ENCODE measurements at regions not wholly inside any gene's neighbourhood (a gene's known extent, or its start where the extent isn't known, plus 50 kb on each side); places are given as distances from the start of the nearest gene placed in this dataset.

GRCh38 chr6:74041420-74041819 lies 345.4 kb downstream of the CD109 start:
- no peak for TF ChIP-seq CREB5 (CRISPR knock-in tag; IDR thresholded peaks at IDR 0.05; ENCODE audit: low read depth)
- no peak for TF ChIP-seq GLIS3 (CRISPR knock-in tag; IDR thresholded peaks at IDR 0.05)
- TF ChIP-seq CSDC2 (CRISPR knock-in tag; IDR thresholded peaks at IDR 0.05), result no peak
- no peak for TF ChIP-seq ZNF70 (CRISPR knock-in tag; IDR thresholded peaks at IDR 0.05)

All from SK-N-SH treated with all-trans-retinoic acid at 6 μM for 48 hours (cell line).